ENCODE measurements at regions not wholly inside any gene's neighbourhood (a gene's known extent, or its start where the extent isn't known, plus 50 kb on each side); places are given as distances from the start of the nearest gene placed in this dataset.
"Not testable (repeated sequence)": the region's sequence is repeated elsewhere in the genome, so short reads cannot be mapped to it uniquely, and the experiment has no call there.

DNA sequence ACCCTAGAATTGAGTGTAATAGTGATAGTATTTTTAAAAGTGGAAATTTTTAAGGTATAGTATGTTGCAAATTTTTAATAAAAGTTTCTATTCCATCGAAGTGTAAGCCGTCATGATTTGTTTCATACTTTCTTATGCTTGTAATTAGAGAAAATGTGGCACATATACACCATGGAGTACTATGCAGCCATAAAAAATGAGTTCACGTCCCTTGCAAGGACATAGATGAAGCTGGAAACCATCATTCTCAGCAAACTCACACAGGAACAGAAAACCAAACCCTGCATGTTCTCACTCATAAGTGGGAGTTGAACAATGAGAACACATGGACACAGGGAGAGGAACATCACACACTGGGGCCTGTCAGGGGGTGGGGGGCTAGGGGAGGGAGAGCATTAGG is 350.9 kb downstream of the UTRN start:
- not testable (repeated sequence) for H3K27ac Mint-ChIP-seq; H3K9me3 Mint-ChIP-seq; H3K27ac ChIP-seq (ENCODE audit: low read depth); DNase-seq (ENCODE audit: low spot score); H3K36me3 Mint-ChIP-seq (ENCODE audit: low read depth); H3K4me3 Mint-ChIP-seq; H3K4me3 ChIP-seq; H3K36me3 ChIP-seq (ENCODE audit: insufficient read depth); H2AFZ ChIP-seq; H3K4me2 ChIP-seq; ATAC-seq; H3K27me3 Mint-ChIP-seq (ENCODE audit: insufficient read depth, low read depth, poor library complexity); H4K20me1 ChIP-seq (replicated peaks; ENCODE audit: insufficient read depth); H3K27me3 ChIP-seq (ENCODE audit: insufficient read depth); H3K9me2 ChIP-seq (ENCODE audit: insufficient read depth); H3F3A ChIP-seq (replicated peaks; ENCODE audit: low read depth)
- peaks cover 28% of the 10 kb centered on the region for H3K79me2 ChIP-seq (replicated peaks; ENCODE audit: insufficient read depth)
- peaks cover 15% of the 10 kb centered on the region for H3K4me1 Mint-ChIP-seq
- peaks cover 14% of the 10 kb centered on the region for H3K4me1 ChIP-seq (ENCODE audit: insufficient read depth)

DNA sequence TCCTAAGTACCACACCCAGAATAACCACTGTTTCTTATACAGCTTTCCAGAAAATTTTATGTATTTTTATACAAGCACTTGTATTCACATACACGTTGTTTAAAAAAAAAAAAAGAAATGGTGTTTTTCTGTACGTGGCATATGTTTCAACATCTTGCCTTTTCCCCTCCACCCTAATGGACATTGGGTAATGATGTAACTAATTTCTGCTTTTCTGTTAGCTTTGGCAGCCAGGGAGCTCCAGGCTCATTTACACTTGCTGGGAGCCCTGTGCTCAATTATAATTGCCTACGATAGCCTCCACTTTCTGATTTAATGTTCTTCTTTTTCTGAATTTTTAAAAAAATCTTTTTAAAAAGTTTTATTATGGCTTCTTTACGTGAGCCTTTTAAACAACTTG is 352.4 kb downstream of the UTRN start:
- H3K36me3 Mint-ChIP-seq (ENCODE audit: low read depth): no peaks in the 10 kb centered on the region
- H3K27ac ChIP-seq (ENCODE audit: low read depth): no peak overlapping the region
- H3K9me2 ChIP-seq (ENCODE audit: insufficient read depth): no peaks in the 10 kb centered on the region
- DNase-seq (ENCODE audit: low spot score) (no peak), ATAC-seq (no peak)
- no peaks in the 10 kb centered on the region for H3K36me3 ChIP-seq (ENCODE audit: insufficient read depth)
- peaks cover 17% of the 10 kb centered on the region for H3K4me1 Mint-ChIP-seq
- H3K4me2 ChIP-seq: no peak overlapping the region
- no peak overlapping the region for H3K27ac Mint-ChIP-seq
- H3K27me3 ChIP-seq (ENCODE audit: insufficient read depth): no peaks in the 10 kb centered on the region
- H3K4me3 Mint-ChIP-seq: no peak overlapping the region
- H4K20me1 ChIP-seq (replicated peaks; ENCODE audit: insufficient read depth): no peaks in the 10 kb centered on the region
- H3K4me1 ChIP-seq (ENCODE audit: insufficient read depth): peaks cover 10% of the 10 kb centered on the region
- no peak overlapping the region for H3K4me3 ChIP-seq
- H3K9me3 Mint-ChIP-seq: no peaks in the 10 kb centered on the region
- no peaks in the 10 kb centered on the region for H3K27me3 Mint-ChIP-seq (ENCODE audit: insufficient read depth, low read depth, poor library complexity)
- H3K79me2 ChIP-seq (replicated peaks; ENCODE audit: insufficient read depth): peaks cover 22% of the 10 kb centered on the region
- H3F3A ChIP-seq (replicated peaks; ENCODE audit: low read depth): no peaks in the 10 kb centered on the region
- no peak overlapping the region for H2AFZ ChIP-seq
- no peak for TF ChIP-seq POLR2AphosphoS5 (IDR thresholded peaks at IDR 0.05; ENCODE audit: low read depth)
- no peak for TF ChIP-seq CREB1 (CRISPR knock-in tag; IDR thresholded peaks at IDR 0.05; ENCODE audit: low read depth)
- no peak for TF ChIP-seq NANOG (IDR thresholded peaks at IDR 0.05; ENCODE audit: borderline replicate concordance)
- TF ChIP-seq, protein P1, sequence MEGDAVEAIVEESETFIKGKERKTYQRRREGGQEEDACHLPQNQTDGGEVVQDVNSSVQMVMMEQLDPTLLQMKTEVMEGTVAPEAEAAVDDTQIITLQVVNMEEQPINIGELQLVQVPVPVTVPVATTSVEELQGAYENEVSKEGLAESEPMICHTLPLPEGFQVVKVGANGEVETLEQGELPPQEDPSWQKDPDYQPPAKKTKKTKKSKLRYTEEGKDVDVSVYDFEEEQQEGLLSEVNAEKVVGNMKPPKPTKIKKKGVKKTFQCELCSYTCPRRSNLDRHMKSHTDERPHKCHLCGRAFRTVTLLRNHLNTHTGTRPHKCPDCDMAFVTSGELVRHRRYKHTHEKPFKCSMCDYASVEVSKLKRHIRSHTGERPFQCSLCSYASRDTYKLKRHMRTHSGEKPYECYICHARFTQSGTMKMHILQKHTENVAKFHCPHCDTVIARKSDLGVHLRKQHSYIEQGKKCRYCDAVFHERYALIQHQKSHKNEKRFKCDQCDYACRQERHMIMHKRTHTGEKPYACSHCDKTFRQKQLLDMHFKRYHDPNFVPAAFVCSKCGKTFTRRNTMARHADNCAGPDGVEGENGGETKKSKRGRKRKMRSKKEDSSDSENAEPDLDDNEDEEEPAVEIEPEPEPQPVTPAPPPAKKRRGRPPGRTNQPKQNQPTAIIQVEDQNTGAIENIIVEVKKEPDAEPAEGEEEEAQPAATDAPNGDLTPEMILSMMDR (conservative IDR thresholded peaks at IDR 0.05; ENCODE audit: low read depth in 2 of 2): no peak
- TF ChIP-seq ZNF114 (CRISPR knock-in tag; IDR thresholded peaks at IDR 0.05): no peak
- no peak for TF ChIP-seq STAT1 (IDR thresholded peaks at IDR 0.05; ENCODE audit: unreplicated experiment)
- TF ChIP-seq EZH2phosphoT487 (IDR thresholded peaks at IDR 0.05; ENCODE audit: unreplicated experiment): no peak
- TF ChIP-seq, protein P2, sequence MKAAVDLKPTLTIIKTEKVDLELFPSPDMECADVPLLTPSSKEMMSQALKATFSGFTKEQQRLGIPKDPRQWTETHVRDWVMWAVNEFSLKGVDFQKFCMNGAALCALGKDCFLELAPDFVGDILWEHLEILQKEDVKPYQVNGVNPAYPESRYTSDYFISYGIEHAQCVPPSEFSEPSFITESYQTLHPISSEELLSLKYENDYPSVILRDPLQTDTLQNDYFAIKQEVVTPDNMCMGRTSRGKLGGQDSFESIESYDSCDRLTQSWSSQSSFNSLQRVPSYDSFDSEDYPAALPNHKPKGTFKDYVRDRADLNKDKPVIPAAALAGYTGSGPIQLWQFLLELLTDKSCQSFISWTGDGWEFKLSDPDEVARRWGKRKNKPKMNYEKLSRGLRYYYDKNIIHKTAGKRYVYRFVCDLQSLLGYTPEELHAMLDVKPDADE (IDR thresholded peaks at IDR 0.05): no peak
- TF ChIP-seq, protein P3, sequence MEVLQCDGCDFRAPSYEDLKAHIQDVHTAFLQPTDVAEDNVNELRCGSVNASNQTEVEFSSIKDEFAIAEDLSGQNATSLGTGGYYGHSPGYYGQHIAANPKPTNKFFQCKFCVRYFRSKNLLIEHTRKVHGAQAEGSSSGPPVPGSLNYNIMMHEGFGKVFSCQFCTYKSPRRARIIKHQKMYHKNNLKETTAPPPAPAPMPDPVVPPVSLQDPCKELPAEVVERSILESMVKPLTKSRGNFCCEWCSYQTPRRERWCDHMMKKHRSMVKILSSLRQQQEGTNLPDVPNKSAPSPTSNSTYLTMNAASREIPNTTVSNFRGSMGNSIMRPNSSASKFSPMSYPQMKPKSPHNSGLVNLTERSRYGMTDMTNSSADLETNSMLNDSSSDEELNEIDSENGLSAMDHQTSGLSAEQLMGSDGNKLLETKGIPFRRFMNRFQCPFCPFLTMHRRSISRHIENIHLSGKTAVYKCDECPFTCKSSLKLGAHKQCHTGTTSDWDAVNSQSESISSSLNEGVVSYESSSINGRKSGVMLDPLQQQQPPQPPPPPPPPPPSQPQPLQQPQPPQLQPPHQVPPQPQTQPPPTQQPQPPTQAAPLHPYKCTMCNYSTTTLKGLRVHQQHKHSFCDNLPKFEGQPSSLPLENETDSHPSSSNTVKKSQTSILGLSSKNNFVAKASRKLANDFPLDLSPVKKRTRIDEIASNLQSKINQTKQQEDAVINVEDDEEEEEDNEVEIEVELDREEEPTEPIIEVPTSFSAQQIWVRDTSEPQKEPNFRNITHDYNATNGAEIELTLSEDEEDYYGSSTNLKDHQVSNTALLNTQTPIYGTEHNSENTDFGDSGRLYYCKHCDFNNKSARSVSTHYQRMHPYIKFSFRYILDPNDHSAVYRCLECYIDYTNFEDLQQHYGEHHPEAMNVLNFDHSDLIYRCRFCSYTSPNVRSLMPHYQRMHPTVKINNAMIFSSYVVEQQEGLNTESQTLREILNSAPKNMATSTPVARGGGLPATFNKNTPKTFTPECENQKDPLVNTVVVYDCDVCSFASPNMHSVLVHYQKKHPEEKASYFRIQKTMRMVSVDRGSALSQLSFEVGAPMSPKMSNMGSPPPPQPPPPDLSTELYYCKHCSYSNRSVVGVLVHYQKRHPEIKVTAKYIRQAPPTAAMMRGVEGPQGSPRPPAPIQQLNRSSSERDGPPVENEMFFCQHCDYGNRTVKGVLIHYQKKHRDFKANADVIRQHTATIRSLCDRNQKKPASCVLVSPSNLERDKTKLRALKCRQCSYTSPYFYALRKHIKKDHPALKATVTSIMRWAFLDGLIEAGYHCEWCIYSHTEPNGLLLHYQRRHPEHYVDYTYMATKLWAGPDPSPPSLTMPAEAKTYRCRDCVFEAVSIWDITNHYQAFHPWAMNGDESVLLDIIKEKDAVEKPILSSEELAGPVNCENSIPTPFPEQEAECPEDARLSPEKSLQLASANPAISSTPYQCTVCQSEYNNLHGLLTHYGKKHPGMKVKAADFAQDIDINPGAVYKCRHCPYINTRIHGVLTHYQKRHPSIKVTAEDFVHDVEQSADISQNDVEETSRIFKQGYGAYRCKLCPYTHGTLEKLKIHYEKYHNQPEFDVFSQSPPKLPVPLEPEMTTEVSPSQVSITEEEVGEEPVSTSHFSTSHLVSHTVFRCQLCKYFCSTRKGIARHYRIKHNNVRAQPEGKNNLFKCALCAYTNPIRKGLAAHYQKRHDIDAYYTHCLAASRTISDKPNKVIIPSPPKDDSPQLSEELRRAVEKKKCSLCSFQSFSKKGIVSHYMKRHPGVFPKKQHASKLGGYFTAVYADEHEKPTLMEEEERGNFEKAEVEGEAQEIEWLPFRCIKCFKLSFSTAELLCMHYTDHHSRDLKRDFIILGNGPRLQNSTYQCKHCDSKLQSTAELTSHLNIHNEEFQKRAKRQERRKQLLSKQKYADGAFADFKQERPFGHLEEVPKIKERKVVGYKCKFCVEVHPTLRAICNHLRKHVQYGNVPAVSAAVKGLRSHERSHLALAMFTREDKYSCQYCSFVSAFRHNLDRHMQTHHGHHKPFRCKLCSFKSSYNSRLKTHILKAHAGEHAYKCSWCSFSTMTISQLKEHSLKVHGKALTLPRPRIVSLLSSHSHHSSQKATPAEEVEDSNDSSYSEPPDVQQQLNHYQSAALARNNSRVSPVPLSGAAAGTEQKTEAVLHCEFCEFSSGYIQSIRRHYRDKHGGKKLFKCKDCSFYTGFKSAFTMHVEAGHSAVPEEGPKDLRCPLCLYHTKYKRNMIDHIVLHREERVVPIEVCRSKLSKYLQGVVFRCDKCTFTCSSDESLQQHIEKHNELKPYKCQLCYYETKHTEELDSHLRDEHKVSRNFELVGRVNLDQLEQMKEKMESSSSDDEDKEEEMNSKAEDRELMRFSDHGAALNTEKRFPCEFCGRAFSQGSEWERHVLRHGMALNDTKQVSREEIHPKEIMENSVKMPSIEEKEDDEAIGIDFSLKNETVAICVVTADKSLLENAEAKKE (CRISPR knock-in tag; IDR thresholded peaks at IDR 0.05): no peak
- no peak for TF ChIP-seq JUNB (IDR thresholded peaks at IDR 0.05; ENCODE audit: unreplicated experiment)
- TF ChIP-seq, protein P4, sequence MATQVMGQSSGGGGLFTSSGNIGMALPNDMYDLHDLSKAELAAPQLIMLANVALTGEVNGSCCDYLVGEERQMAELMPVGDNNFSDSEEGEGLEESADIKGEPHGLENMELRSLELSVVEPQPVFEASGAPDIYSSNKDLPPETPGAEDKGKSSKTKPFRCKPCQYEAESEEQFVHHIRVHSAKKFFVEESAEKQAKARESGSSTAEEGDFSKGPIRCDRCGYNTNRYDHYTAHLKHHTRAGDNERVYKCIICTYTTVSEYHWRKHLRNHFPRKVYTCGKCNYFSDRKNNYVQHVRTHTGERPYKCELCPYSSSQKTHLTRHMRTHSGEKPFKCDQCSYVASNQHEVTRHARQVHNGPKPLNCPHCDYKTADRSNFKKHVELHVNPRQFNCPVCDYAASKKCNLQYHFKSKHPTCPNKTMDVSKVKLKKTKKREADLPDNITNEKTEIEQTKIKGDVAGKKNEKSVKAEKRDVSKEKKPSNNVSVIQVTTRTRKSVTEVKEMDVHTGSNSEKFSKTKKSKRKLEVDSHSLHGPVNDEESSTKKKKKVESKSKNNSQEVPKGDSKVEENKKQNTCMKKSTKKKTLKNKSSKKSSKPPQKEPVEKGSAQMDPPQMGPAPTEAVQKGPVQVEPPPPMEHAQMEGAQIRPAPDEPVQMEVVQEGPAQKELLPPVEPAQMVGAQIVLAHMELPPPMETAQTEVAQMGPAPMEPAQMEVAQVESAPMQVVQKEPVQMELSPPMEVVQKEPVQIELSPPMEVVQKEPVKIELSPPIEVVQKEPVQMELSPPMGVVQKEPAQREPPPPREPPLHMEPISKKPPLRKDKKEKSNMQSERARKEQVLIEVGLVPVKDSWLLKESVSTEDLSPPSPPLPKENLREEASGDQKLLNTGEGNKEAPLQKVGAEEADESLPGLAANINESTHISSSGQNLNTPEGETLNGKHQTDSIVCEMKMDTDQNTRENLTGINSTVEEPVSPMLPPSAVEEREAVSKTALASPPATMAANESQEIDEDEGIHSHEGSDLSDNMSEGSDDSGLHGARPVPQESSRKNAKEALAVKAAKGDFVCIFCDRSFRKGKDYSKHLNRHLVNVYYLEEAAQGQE (IDR thresholded peaks at IDR 0.05; ENCODE audit: unreplicated experiment): no peak

Measured in GM23338 (cell line).